ENCODE measurements at regions not wholly inside any gene's neighbourhood (a gene's known extent, or its start where the extent isn't known, plus 50 kb on each side); places are given as distances from the start of the nearest gene placed in this dataset.

DNA sequence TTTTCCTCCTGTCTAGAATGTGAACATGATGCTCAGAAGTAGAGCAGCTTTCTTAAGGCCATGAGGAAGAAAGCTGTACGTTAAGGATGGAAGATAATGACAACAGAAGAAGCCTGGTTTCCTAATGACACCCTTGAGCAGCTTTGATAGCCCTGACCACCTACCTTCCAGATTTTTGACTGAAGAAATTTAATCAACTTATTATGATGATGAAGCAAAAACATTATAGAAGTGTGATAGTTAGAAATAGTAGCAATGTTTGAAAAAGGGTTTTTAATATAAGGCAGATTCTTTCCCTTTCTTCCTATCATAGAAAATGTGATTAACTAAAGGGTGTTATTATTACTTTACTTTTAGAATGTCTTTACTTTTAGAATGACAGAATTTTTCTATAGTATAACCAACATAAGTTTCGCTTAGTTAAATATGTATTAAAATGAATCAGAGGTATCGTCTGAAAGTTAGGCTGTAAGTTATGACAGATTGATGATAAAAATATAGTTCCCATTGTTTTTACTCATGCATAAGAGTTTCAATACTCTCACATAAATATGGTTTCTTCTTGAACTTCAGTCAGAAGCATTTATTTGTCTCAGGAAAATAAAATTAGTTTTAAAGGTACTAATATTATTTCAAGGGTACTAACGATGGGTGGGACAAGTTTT, 50.1 kb upstream of the PPFIA2 start:
- DNase-seq = no peak

Data from NCI-H2029 treated with DMSO at 0.1 percent for 48 hours (cell line).